ENCODE measurements at regions not wholly inside any gene's neighbourhood (a gene's known extent, or its start where the extent isn't known, plus 50 kb on each side); places are given as distances from the start of the nearest gene placed in this dataset.

DNA sequence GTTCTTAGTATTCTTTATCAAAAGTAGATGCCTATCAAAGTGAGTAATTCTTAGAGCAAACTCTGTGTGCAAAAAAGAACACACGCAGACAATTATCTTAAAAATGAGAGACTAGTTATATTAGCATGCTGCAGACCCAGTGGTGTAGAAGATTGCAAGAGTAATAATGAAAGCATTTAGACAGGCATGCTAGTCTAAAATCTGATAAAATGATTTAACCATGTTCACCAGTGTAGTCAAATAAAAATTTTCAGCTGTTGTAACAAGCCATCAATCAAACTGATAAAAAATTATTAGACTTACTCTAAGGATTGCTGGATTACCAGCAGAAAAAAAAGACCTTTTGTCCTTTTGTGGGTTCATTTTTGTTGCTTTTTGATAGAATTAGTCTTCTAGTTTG is 241.9 kb upstream of the TLE4 start:
- Histone ChIP-seq H3K4me2 (ENCODE audit: insufficient read depth in 1 of 2, low read depth in 2 of 2, low read length in 2 of 2) (no peak overlapping the region), H3K36me3 (ENCODE audit: control insufficient read depth in 2 of 4, insufficient read depth in 4 of 4, low read length in 3 of 4) (no peaks in the 10 kb centered on the region), H2AFZ (ENCODE audit: low read length) (no peak overlapping the region), H2BK15ac (ENCODE audit: low read length) (no peak overlapping the region), H2BK12ac (ENCODE audit: low read depth, low read length) (no peak overlapping the region), H3K14ac (ENCODE audit: insufficient read length) (no peak overlapping the region), H2AK5ac (ENCODE audit: low read depth, low read length) (no peak overlapping the region), H4K8ac (ENCODE audit: extremely low read depth, insufficient read depth, low read length) (no peak overlapping the region), H4K20me1 (replicated peaks in 1 of 2; ENCODE audit: control insufficient read depth in 1 of 2, insufficient read depth in 2 of 2, low read length in 2 of 2) (no peaks in the 10 kb centered on the region), H3K4me3 (ENCODE audit: extremely low read depth in 1 of 4, insufficient read depth in 2 of 4, low read depth in 3 of 4, low read length in 4 of 4) (no peak overlapping the region), H3K4ac (replicated peaks; ENCODE audit: insufficient read length, low read depth, low read length) (no peak overlapping the region), H4K5ac (ENCODE audit: insufficient read length, low read depth, low read length) (no peak overlapping the region), H3K9ac (replicated peaks in 1 of 4; ENCODE audit: extremely low read depth in 1 of 4, low read depth in 3 of 4, low read length in 3 of 4) (no peak overlapping the region), H3K18ac (ENCODE audit: extremely low read depth, low read length) (no peak overlapping the region), H3K27me3 (replicated peaks in 1 of 4; ENCODE audit: control insufficient read depth in 3 of 4, extremely low read depth in 1 of 4, insufficient read depth in 3 of 4, low read length in 3 of 4) (no peaks in the 10 kb centered on the region), H3K23ac (ENCODE audit: insufficient read length) (no peak overlapping the region), H3K79me2 (ENCODE audit: control insufficient read depth in 1 of 2, insufficient read depth in 2 of 2, low read length in 2 of 2) (no peaks in the 10 kb centered on the region), H3K23me2 (ENCODE audit: low read depth, low read length) (no peaks in the 10 kb centered on the region), H3K27ac (ENCODE audit: low read depth, low read length) (no peak overlapping the region), H3K4me1 (replicated peaks in 1 of 4; ENCODE audit: control insufficient read depth in 3 of 4, insufficient read depth in 4 of 4, low read length in 3 of 4) (0 out of 7 replicates have a peak, but pooled peaks cover 0 to 2% (median 0%) of the 10 kb centered on the region in 4 experiments), H2BK20ac (ENCODE audit: low read length) (no peak overlapping the region), H3K9me3 (ENCODE audit: insufficient read depth in 2 of 2, low read depth in 1 of 2, low read length in 1 of 2) (no peaks in the 10 kb centered on the region), H3K56ac (replicated peaks; ENCODE audit: insufficient read length, low read depth, low read length) (no peak overlapping the region), H4K91ac (replicated peaks; ENCODE audit: insufficient read length, low read length) (no peak overlapping the region), H2BK120ac (replicated peaks; ENCODE audit: low read depth, low read length) (no peak overlapping the region), H2BK5ac (ENCODE audit: low read depth, low read length) (no peak overlapping the region), H3K79me1 (ENCODE audit: low read depth, low read length) (no peaks in the 10 kb centered on the region)
- no peak for FAIRE-seq
- ChIA-PET CTCF (ENCODE audit: partially characterized antibody) (no interaction called here), POLR2A (ENCODE audit: partially characterized antibody) (no interaction called here)
- TF ChIP-seq NRF1 (IDR thresholded peaks at IDR 0.05; ENCODE audit: low read depth, low read length) (no peak), HDAC6 (IDR thresholded peaks at IDR 0.05; ENCODE audit: low read depth, low read length) (no peak), CEBPB (IDR thresholded peaks at IDR 0.05; ENCODE audit: low read depth, low read length) (no peak), KDM4A (IDR thresholded peaks at IDR 0.05; ENCODE audit: low read depth, low read length, severe bottlenecking) (no peak), RFX5 (IDR thresholded peaks at IDR 0.05; ENCODE audit: borderline replicate concordance, low read depth, low read length) (no peak), TCF12 (IDR thresholded peaks at IDR 0.05; ENCODE audit: low read depth, low read length) (no peak), FOSL1 (IDR thresholded peaks at IDR 0.05; ENCODE audit: insufficient read depth, low read depth, low read length) (no peak), CHD2 (IDR thresholded peaks at IDR 0.05; ENCODE audit: low read length) (no peak), SP1 (IDR thresholded peaks at IDR 0.05; ENCODE audit: low read depth, low read length) (no peak), SRF (IDR thresholded peaks at IDR 0.05; ENCODE audit: low read depth, low read length) (no peak)
- TF ChIP-seq, protein P1, sequence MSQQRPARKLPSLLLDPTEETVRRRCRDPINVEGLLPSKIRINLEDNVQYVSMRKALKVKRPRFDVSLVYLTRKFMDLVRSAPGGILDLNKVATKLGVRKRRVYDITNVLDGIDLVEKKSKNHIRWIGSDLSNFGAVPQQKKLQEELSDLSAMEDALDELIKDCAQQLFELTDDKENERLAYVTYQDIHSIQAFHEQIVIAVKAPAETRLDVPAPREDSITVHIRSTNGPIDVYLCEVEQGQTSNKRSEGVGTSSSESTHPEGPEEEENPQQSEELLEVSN (IDR thresholded peaks at IDR 0.05) = no peak
- TF ChIP-seq, protein P2, sequence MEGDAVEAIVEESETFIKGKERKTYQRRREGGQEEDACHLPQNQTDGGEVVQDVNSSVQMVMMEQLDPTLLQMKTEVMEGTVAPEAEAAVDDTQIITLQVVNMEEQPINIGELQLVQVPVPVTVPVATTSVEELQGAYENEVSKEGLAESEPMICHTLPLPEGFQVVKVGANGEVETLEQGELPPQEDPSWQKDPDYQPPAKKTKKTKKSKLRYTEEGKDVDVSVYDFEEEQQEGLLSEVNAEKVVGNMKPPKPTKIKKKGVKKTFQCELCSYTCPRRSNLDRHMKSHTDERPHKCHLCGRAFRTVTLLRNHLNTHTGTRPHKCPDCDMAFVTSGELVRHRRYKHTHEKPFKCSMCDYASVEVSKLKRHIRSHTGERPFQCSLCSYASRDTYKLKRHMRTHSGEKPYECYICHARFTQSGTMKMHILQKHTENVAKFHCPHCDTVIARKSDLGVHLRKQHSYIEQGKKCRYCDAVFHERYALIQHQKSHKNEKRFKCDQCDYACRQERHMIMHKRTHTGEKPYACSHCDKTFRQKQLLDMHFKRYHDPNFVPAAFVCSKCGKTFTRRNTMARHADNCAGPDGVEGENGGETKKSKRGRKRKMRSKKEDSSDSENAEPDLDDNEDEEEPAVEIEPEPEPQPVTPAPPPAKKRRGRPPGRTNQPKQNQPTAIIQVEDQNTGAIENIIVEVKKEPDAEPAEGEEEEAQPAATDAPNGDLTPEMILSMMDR (IDR thresholded peaks at IDR 0.05; ENCODE audit: control extremely low read depth in 1 of 3, insufficient read depth in 1 of 3, low read depth in 1 of 3, low read length in 3 of 3) = no peak
- no peak for DNase-seq (ENCODE audit: low read depth in 1 of 2, low spot score in 2 of 2)
- WGBS, 2 experiments (ENCODE audit: extremely low coverage in 1 of 2, insufficient coverage in 1 of 2, insufficient read length in 1 of 2, insufficient replicate concordance in 2 of 2, low coverage in 1 of 2, low lambda C conversion rate in 2 of 2, missing lambda C conversion rate in 1 of 2) = 95% methylated on average over 1 of the region's 1 CpG; no CpG with 5 or more reads in 1 of the 2 experiments
